BLaER1 treated with 17β-estradiol and CSF1 and Interleukin-3, amounts not matched to agents 10 nM and 100 nM (cell line): ENCODE measurements at regions not wholly inside any gene's neighbourhood (a gene's known extent, or its start where the extent isn't known, plus 50 kb on each side); places are given as distances from the start of the nearest gene placed in this dataset.

Experiments
- H3K27ac ChIP-seq, 11 experiments: shearing (Covaris generic); formaldehyde crosslinking; 2 replicates each; pipeline ENCODE4 v1.8.1; 2022
- H3K27me3 ChIP-seq, 11 experiments: shearing (Covaris generic); formaldehyde crosslinking; 2 replicates each; pipeline ENCODE4 v1.8.1; 2022
- H3K36me3 ChIP-seq, 11 experiments: shearing (Covaris generic); formaldehyde crosslinking; 2 replicates each; pipeline ENCODE4 v1.8.1; 2022
- H3K4me1 ChIP-seq, 10 experiments: shearing (Covaris generic); formaldehyde crosslinking; 2 replicates each; pipeline ENCODE4 v1.8.1; 2022
- H3K4me2 ChIP-seq, 11 experiments: shearing (Covaris generic); formaldehyde crosslinking; 2 replicates each; pipeline ENCODE4 v1.8.1; 2022
- H3K4me3 ChIP-seq, 10 experiments: shearing (Covaris generic); formaldehyde crosslinking; 2 replicates each; pipeline ENCODE4 v1.8.1; 2022
- H3K9ac ChIP-seq, 11 experiments: shearing (Covaris generic); formaldehyde crosslinking; 2 replicates each; pipeline ENCODE4 v1.8.1; 2022
- H3K9me3 ChIP-seq, 11 experiments: shearing (Covaris generic); formaldehyde crosslinking; replicated peaks in 1 of 11; 2 replicates each; pipeline ENCODE4 v1.8.1; 2022
- H4K20me1 ChIP-seq, 11 experiments: shearing (Covaris generic); formaldehyde crosslinking; 2 replicates each; pipeline ENCODE4 v1.8.1; 2022
- Cebpa-rat ChIP-seq, 11 experiments: shearing (Covaris generic); IDR thresholded peaks; 2 replicates each; pipeline ENCODE4 v1.8.1; 2022

DNA sequence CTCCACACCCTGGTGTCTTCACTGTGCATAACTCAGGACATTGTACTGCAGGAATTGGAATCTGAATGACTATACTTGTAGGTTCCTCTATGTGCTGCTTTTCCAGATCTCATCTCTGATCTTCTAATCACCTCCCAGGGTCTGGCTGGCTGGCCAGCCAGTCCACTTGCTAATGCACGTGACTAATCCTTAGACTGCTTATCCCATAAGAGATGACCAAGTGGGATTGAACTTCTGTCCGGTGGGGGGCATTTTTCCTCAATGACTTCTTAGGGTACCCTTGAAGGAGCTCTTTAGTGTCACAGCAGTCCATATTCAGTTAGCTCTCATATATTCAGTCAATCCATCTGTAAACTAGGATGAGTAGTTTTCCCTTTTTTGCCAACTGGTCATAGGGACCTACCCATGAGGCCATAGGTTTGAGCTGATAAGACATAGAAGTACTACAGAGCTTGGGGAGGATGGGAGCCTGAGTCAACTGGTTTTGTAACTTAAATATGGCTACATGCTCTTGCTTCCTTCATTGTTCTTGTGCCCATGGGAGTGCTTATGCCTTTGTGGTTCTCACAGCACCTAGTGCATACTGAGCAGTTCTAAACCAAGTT, 71.9 kb upstream of the WDR1 start:
- Histone ChIP-seq H3K27ac (no peak overlapping the region), H3K4me3 (no peak overlapping the region), H3K36me3 (no peaks in the 10 kb centered on the region), H4K20me1 (no peaks in the 10 kb centered on the region), H3K27me3 (no peaks in the 10 kb centered on the region), H3K4me2 (no peak overlapping the region), H3K4me1 (peaks cover 0 to 25% (median 7%) of the 10 kb centered on the region in 10 experiments; a peak in 12 of 20 replicates), H3K9ac (no peak overlapping the region), H3K9me3 (no peaks in the 10 kb centered on the region)
- no peak for TF ChIP-seq Cebpa-rat (IDR thresholded peaks at IDR 0.05)

DNA sequence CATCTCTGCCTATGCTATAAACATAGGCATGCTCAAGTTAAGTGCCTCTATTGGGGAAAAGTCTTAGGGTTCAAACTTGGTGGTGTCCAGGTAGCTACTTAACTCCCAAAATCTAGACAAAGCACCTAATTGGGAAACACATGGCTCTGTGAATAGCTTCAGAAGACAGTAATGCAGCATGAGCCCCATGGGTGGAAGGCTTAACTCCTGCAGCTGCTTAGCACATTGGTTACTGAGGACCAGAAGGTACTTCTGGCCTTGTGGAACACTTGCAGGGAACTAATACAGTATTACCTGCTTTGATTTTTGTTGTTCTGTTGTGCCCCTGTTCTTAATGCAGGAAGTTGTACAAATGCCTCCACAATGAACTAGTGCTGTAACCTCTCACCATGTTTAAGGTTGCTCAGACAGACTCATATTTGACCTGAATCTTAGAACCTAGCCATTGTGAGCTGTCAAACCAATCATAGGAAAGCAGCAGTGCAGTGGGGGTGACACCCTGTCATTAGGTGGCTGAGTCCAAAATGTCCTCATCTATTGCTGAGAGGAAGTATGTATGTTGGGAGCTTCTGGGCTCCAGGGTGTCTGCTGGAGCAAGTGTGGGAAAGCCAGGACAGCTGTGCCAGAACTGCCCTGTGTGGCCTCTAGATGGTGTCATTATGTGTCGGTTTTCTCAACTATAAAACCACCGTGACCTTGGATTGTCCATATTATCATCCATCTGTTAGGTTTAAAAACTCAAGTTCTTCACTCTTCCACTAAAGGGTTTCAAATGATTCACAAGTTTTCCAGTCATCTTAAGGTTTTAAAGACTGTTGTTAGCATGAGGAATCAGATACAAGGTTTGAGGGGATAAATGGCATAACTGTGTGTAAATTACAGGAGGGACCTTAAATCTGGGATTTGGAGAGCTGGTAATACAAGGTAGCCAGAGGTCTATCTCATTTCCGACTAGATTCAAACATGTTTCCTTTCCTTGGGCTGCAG, 69.9 kb upstream of the WDR1 start:
- H3K9me3 ChIP-seq = no peaks in the 10 kb centered on the region
- peak overlapping the region in 1 of 11 experiments; percentile 8; a peak in 2 of 22 replicates for H3K4me2 ChIP-seq
- no peaks in the 10 kb centered on the region for H4K20me1 ChIP-seq
- no peak overlapping the region for H3K9ac ChIP-seq
- no peak overlapping the region for H3K27ac ChIP-seq
- no peak overlapping the region for H3K4me3 ChIP-seq
- H3K4me1 ChIP-seq = peaks cover under 1 to 39% (median 25%) of the 10 kb centered on the region in 10 experiments; a peak in 17 of 20 replicates
- no peaks in the 10 kb centered on the region for H3K27me3 ChIP-seq
- no peak for TF ChIP-seq Cebpa-rat (IDR thresholded peaks at IDR 0.05)
- no peaks in the 10 kb centered on the region for H3K36me3 ChIP-seq

DNA sequence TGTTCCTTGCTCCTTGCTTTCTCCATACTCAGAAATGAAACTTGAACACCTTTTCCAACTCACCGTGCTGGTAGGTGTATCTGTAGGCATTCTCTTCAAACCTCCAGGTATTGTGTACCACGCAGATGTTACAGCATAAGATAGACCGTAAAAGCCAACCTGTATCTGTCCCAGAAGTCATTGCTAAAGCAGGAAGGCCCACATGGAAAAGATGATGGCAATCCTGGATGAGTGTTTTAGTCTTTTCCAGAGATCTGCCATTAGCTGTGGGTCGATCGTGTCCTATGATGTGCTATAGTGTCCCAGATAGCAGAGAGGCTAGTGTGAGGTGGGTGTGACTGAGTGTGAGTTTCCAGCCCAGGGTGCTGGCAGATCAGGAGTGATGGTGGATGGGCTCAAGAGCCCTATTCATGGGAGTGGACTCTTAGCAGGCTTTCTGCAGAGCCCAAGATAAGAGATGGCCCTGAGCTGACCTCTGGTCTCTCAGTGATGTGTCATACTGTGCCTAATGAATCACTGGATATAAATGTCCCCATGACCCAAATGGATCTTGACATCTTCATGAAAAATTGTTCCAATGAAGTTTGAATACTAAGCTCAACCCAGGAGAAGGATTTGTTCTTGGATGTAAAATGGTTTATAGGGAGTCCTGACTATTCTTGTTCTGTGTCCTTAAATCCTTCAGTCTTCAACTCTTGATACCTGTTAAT, 69.1 kb upstream of the WDR1 start:
- Histone ChIP-seq H3K4me1 (peaks cover 9 to 46% (median 33%) of the 10 kb centered on the region in 10 experiments), H3K27me3 (no peaks in the 10 kb centered on the region), H3K4me2 (peak overlapping the region in 1 of 11 experiments; percentile 8; a peak in 1 of 22 replicates), H3K4me3 (no peak overlapping the region), H4K20me1 (no peaks in the 10 kb centered on the region), H3K9me3 (no peaks in the 10 kb centered on the region), H3K27ac (no peak overlapping the region), H3K36me3 (no peaks in the 10 kb centered on the region), H3K9ac (no peak overlapping the region)
- no peak for TF ChIP-seq Cebpa-rat (IDR thresholded peaks at IDR 0.05)

DNA sequence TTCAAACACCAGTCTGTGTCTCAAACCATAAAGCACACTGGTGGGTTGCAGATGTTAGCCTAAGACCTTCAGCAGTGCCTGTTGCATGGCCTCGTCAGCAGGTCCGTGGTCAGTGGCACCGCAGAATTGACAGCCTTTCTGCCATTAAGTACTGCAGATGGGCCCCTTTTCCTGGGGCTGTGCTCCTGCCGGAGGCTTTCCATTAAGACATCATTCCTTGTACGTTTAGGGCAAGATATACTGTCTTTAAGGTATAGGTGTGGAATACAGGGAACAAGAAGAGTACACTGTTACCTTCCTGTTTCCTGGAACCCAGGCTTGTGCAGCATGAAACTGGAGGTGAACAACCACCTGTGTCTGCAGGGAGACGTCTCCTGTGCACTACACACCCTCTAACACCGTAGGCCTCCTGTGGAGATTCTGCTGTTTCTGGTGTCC, 67.9 kb upstream of the WDR1 start:
- no peak overlapping the region for H3K9ac ChIP-seq
- H3K36me3 ChIP-seq = no peaks in the 10 kb centered on the region
- H3K27ac ChIP-seq = peak overlapping the region in 1 of 11 experiments; percentile 83; a peak in 1 of 22 replicates
- H3K27me3 ChIP-seq = no peaks in the 10 kb centered on the region
- H4K20me1 ChIP-seq = no peaks in the 10 kb centered on the region
- peaks cover 12 to 57% (median 42%) of the 10 kb centered on the region in 10 experiments for H3K4me1 ChIP-seq
- H3K9me3 ChIP-seq = 0 out of 22 replicates have a peak, but pooled peaks cover 0 to 6% (median 0%) of the 10 kb centered on the region in 11 experiments
- no peak overlapping the region for H3K4me3 ChIP-seq
- no peak for TF ChIP-seq Cebpa-rat (IDR thresholded peaks at IDR 0.05)
- peak overlapping the region in 3 of 11 experiments; percentile 5 to 86 (median 83); a peak in 3 of 22 replicates for H3K4me2 ChIP-seq

DNA sequence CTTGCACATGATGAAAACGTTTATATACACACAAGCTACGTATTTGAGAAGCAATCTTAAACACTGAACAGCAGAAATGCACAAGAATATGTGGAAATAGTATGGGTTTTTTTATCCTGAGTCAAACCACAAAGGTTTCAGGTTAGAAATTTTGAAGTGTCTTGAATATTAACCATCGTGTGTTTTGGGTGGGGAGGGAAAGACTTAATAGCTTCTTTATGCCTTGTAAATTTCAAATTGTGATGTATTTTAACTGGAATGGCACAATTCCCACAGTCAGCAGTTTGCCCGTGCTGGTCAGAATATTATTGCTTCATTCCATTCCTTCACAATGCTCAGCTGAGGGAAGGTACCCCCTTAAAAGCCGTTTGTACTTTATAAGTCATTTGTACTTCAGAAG, 67.4 kb upstream of the WDR1 start:
- Histone ChIP-seq H3K27ac (peak overlapping the region in 4 of 11 experiments; percentile 12 to 87 (median 81); a peak in 5 of 22 replicates), H3K36me3 (no peaks in the 10 kb centered on the region), H3K4me3 (no peak overlapping the region), H3K4me1 (peaks cover 12 to 58% (median 42%) of the 10 kb centered on the region in 10 experiments), H3K4me2 (peak overlapping the region in 5 of 11 experiments; percentile 10 to 86 (median 80); a peak in 7 of 22 replicates), H3K9ac (no peak overlapping the region), H4K20me1 (no peaks in the 10 kb centered on the region), H3K9me3 (0 out of 22 replicates have a peak, but pooled peaks cover 0 to 6% (median 0%) of the 10 kb centered on the region in 11 experiments), H3K27me3 (no peaks in the 10 kb centered on the region)
- TF ChIP-seq Cebpa-rat (IDR thresholded peaks at IDR 0.05) = no peak

DNA sequence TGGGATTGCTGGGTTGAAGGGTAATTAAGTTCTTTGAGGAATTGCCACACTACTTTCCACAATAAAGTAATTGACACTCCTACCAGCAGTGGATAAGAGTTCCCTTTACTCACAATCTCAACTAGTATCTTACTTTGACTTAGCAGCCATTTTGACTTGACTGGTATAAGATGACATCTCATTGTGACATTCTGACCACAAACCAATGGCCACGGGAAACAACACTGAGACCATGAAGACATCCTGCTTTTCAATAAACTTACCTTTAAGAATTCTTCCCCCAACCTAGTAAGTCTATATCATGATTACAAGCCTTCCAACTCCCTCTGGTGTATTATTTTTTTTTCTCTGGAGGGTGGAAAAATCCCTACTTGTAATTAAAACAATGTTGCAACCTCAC, 66.9 kb upstream of the WDR1 start:
- Histone ChIP-seq H3K9ac (no peak overlapping the region), H3K9me3 (peaks cover 0 to 11% (median 0%) of the 10 kb centered on the region in 11 experiments; a peak in 1 of 22 replicates), H3K27me3 (no peaks in the 10 kb centered on the region), H3K27ac (peak overlapping the region in 6 of 11 experiments; percentile 6 to 87 (median 81); a peak in 9 of 22 replicates), H3K36me3 (no peaks in the 10 kb centered on the region), H3K4me1 (peaks cover 12 to 58% (median 42%) of the 10 kb centered on the region in 10 experiments), H3K4me3 (no peak overlapping the region), H3K4me2 (peak overlapping the region in 7 of 11 experiments; percentile 27 to 88 (median 80); a peak in 12 of 22 replicates), H4K20me1 (no peaks in the 10 kb centered on the region)
- no peak for TF ChIP-seq Cebpa-rat (IDR thresholded peaks at IDR 0.05)

DNA sequence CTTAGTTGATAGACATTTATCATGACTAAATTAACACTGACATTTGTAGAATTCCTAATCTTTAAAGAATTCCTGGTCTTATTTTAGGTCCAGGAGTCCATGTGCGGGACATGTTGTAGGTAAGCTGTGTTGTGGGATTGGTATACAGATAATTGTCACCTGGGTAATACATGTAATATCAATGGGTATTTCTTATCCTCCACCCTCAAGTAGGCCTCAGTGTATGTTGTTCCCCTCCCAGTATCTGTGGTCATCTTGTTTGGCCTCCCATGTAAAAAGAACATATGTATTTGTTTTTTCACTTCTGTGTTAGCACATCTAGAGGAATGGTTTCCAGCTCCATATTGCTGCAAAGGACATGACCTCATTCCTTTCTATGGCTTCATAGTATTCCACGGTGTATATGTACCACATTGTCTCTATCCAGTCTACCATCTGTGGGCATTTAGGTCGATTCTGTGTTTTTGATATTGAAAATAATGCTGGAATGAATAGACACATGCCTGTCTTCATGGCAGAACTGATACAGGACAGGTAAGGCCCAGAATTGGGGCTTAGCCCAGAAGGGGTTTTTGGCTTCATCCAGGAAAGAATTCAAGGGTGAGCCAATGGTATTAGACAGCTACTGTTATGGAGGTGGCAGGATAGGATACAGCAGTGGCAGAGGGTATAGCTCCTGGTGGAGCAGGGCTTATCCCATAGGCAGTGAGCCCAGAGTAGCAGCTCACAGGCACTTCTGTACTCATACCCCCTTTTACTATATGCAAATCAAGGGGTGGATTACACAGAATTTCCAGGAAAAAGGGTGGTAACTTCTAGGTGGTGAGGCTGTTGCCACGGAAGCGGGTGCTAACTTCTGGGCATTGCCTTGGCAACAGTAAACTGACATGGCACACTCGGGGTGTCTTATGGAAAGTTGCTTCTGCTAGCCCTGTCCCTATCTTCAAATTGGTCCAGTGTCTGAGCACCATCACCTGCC, 66.1 kb upstream of the WDR1 start:
- Histone ChIP-seq H4K20me1 (no peaks in the 10 kb centered on the region), H3K9ac (peak overlapping the region in 1 of 11 experiments; percentile 64; a peak in 1 of 22 replicates), H3K36me3 (no peaks in the 10 kb centered on the region), H3K9me3 (peaks cover 0 to 17% (median 0%) of the 10 kb centered on the region in 11 experiments; a peak in 3 of 22 replicates), H3K4me2 (peak overlapping the region in 7 of 11 experiments; percentile 27 to 88 (median 80); a peak in 13 of 22 replicates), H3K27me3 (no peaks in the 10 kb centered on the region), H3K4me1 (peaks cover 12 to 58% (median 42%) of the 10 kb centered on the region in 10 experiments), H3K4me3 (no peak overlapping the region), H3K27ac (peak overlapping the region in 8 of 11 experiments; percentile 65 to 87 (median 78); a peak in 13 of 22 replicates)
- TF ChIP-seq Cebpa-rat (IDR thresholded peaks at IDR 0.05) = no peak
